ENCODE measurements at regions not wholly inside any gene's neighbourhood (a gene's known extent, or its start where the extent isn't known, plus 50 kb on each side); places are given as distances from the start of the nearest gene placed in this dataset.
A peak's percentile ranks its signal among the peaks of the same experiment; 100 is the strongest.

- CTCF ChIA-PET: interaction anchor here (1.4 kb wide), 1 partner anchor 10 kb away, joined by 7 read pairs; no protein-coding TSS in a partner anchor
- H3K9me3 ChIP-seq (replicated peaks; ENCODE audit: control insufficient read depth, insufficient read depth, low read length): no peaks in the 10 kb centered on the region
- H3K4me2 ChIP-seq (ENCODE audit: insufficient read depth, low read length): no peak overlapping the region
- POLR2A ChIA-PET: no interaction called here
- intact Hi-C loops (cut with micrococcal nuclease) (no loop called here), dilution Hi-C loops (cut with MboI; ENCODE audit: extremely low pct_ligation_motif_present, low sequenced_read_pairs) (no loop called here)
- H3K4me1 ChIP-seq (ENCODE audit: control insufficient read depth, extremely low read depth, insufficient read depth, low read length): no peaks in the 10 kb centered on the region
- no peak for DNase-seq (ENCODE audit: low read depth, low spot score)
- H4K20me1 ChIP-seq (replicated peaks; ENCODE audit: control insufficient read depth, extremely low read depth, insufficient read depth, low read length): no peaks in the 10 kb centered on the region
- TF ChIP-seq, protein P1, sequence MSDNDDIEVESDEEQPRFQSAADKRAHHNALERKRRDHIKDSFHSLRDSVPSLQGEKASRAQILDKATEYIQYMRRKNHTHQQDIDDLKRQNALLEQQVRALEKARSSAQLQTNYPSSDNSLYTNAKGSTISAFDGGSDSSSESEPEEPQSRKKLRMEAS (IDR thresholded peaks at IDR 0.05; ENCODE audit: insufficient read depth, insufficient read length): no peak
- TF ChIP-seq CTCF (IDR thresholded peaks at IDR 0.05; ENCODE audit: extremely low read depth in 1 of 2, insufficient read depth in 1 of 2, low read depth in 1 of 2, low read length in 2 of 2) (no peak), POLR2A (IDR thresholded peaks at IDR 0.05; ENCODE audit: low read depth, low read length) (no peak), POLR2AphosphoS5 (IDR thresholded peaks at IDR 0.05; ENCODE audit: insufficient read depth, low read depth, low read length) (no peak), FOS (IDR thresholded peaks at IDR 0.05; ENCODE audit: borderline replicate concordance, insufficient read depth, low read length) (no peak), MYC (IDR thresholded peaks at IDR 0.05; ENCODE audit: low read depth, low read length) (no peak), EZH2 (IDR thresholded peaks at IDR 0.05; ENCODE audit: borderline replicate concordance, low read depth, low read length, severe bottlenecking) (no peak), JUN (IDR thresholded peaks at IDR 0.05; ENCODE audit: borderline replicate concordance, insufficient read depth, insufficient read length, low read depth) (no peak), GATA2 (IDR thresholded peaks at IDR 0.05; ENCODE audit: insufficient read depth, insufficient read length, low read depth, low read length) (no peak)
- H3K9me1 ChIP-seq (replicated peaks; ENCODE audit: control insufficient read depth, extremely low read depth, insufficient read depth, low read length): no peaks in the 10 kb centered on the region
- H2AFZ ChIP-seq (ENCODE audit: low read depth, low read length): peak overlapping the region; percentile 56
- no peaks in the 10 kb centered on the region for H3K79me2 ChIP-seq (ENCODE audit: control insufficient read depth, insufficient read depth, low read length)
- H3K27ac ChIP-seq (ENCODE audit: insufficient read depth, low read depth, low read length): no peak overlapping the region
- H3K4me3 ChIP-seq (replicated peaks in 1 of 3; ENCODE audit: insufficient read depth in 1 of 3, low read depth in 1 of 3, low read length in 3 of 3): no peak overlapping the region
- no peak overlapping the region for H3K9ac ChIP-seq (replicated peaks; ENCODE audit: extremely low read depth, insufficient read depth, low read length)
- no TSS peak for BruUV-seq (replicated peaks)
- FAIRE-seq: peak; percentile 8
- no peaks in the 10 kb centered on the region for H3K36me3 ChIP-seq (ENCODE audit: control insufficient read depth in 2 of 2, extremely low read depth in 1 of 2, insufficient read depth in 2 of 2, low read length in 2 of 2)
- no peaks in the 10 kb centered on the region for H3K27me3 ChIP-seq (ENCODE audit: control insufficient read depth in 2 of 2, insufficient read depth in 2 of 2, low read length in 2 of 2)
These were observed 300.3 kb upstream of the B3GALT2 start for GRCh38 chr1:193486671-193487229.
